GM12801 (cell line): ENCODE measurements at regions not wholly inside any gene's neighbourhood (a gene's known extent, or its start where the extent isn't known, plus 50 kb on each side); places are given as distances from the start of the nearest gene placed in this dataset.

Source experiments
- TF ChIP-seq, protein P1 (sequence below): IDR thresholded peaks from one replicate; pipeline ENCODE4 v1.5.1; 2011; ENCODE audit warnings: control low read depth; ENCODE audit not compliant: insufficient read length; ENCODE audit errors: extremely low read depth

GRCh38 chr1:81097860-81098259 is 702.9 kb upstream of the ADGRL2 start:
- TF ChIP-seq, protein P1, sequence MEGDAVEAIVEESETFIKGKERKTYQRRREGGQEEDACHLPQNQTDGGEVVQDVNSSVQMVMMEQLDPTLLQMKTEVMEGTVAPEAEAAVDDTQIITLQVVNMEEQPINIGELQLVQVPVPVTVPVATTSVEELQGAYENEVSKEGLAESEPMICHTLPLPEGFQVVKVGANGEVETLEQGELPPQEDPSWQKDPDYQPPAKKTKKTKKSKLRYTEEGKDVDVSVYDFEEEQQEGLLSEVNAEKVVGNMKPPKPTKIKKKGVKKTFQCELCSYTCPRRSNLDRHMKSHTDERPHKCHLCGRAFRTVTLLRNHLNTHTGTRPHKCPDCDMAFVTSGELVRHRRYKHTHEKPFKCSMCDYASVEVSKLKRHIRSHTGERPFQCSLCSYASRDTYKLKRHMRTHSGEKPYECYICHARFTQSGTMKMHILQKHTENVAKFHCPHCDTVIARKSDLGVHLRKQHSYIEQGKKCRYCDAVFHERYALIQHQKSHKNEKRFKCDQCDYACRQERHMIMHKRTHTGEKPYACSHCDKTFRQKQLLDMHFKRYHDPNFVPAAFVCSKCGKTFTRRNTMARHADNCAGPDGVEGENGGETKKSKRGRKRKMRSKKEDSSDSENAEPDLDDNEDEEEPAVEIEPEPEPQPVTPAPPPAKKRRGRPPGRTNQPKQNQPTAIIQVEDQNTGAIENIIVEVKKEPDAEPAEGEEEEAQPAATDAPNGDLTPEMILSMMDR, result no peak

GRCh38 chr1:81073580-81073979 is 727.2 kb upstream of the ADGRL2 start:
- TF ChIP-seq, protein P1, result no peak

GRCh38 chr1:81071969-81072753 is 728.6 kb upstream of the ADGRL2 start:
- TF ChIP-seq, protein P1, result no peak

DNA sequence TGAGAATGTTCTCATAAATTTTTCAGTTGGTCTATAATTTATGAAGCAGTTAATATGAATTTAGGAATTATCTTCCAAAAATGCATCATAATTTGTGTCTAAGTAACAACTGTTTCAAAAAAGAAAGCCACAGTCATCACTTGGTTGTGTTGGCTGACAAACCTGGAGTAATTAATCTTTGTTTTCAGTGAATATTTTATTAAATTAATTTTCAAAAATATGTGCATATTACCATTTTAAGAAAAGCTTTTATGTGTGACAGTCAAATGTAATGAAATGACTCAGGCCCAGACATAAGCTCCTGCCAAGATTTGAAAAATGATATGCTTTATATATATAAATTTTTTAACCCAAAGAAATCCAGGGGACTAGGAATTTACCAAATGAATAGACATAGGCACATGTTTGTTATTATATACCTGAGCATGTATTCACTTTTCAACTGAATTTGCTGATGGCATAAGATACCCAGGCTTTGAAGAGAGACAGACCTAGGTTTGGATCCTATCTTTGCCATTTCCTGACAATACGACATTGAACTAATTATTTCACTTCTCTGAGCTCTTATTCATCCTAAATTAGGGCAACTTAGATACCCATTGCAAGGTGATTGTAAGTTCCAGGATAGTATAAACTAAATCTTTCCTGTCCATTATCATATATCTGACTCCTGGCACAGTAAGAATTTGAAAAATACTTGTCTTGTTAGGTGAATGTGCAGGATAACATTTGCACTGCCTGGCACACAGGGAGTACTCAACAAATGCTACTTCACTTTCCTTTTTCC is 729.5 kb upstream of the ADGRL2 start:
- TF ChIP-seq, protein P1, result no peak

- TF ChIP-seq, protein P1, result no peak
Observed at GRCh38 chr1:81069856-81070255, 730.9 kb upstream of the ADGRL2 start.

DNA sequence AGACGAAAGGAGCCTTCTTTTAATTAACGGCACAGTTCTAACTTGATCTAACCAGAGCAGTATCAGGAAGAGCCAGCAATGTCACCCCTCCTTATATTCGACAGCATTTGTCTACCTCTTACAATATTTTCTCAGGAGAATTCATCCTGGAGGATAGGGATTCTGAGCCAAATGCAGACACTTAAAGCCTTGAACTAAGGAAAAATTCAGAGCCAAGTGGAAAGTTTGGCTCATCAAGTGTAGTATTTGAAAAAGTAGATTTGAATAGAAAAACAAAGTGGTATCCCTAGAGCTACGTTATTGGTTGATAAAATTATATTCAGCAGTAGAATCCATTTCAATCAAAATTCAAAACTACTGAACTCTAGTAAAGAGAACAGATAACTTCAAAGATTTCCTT is 732.0 kb upstream of the ADGRL2 start:
- TF ChIP-seq, protein P1, result no peak

DNA sequence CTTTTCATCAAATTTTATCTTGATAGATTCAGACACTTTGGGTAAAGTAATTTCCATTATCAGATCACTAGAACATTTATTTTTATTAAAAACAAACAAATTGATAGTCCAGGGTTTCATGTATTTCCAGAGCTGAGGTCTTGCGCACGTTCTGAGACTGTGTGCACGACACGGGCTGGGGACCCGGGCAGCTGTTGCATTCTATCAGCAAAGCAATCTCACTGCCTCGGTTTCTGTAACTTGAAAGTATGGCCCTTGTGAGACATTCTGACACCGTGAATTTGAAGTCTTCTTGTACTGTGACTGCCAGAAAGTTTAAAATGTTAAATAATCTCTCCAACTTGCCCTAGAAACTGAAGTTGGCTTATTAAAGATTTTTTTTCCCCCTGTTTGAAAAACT is 746.9 kb upstream of the ADGRL2 start:
- TF ChIP-seq, protein P1, result no peak
